ENCODE measurements at regions not wholly inside any gene's neighbourhood (a gene's known extent, or its start where the extent isn't known, plus 50 kb on each side); places are given as distances from the start of the nearest gene placed in this dataset.

DNA sequence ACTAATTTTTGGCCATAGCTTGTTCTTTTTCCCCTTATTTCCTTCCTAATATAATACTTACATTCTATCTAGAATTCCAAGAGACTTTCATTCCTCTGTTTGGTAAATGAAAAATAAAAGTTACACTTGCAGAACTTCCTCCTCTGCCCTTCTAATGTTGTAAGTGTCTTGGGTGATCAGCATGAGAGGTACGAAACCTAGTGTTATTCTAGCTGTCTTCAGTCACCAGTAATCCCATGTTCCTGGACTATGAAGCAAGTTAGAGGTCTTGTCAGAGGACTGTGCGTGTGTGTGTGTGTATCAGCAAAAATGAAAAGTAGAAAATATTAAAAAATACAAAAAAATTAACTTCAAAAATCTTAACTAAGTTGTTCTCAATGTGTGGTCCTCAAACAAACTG lies 307.0 kb downstream of the SPRY2 start:
- no peak for TF ChIP-seq SIN3A (IDR thresholded peaks at IDR 0.05; ENCODE audit: low read depth)
- no peak for TF ChIP-seq EZH2phosphoT487 (IDR thresholded peaks at IDR 0.05; ENCODE audit: borderline replicate concordance)
- TF ChIP-seq POLR2AphosphoS5 (IDR thresholded peaks at IDR 0.05; ENCODE audit: low read depth, low read length): no peak
- TF ChIP-seq TCF7L2 (IDR thresholded peaks at IDR 0.05; ENCODE audit: borderline replicate concordance, extremely low read depth, insufficient read depth, insufficient read length): no peak
- TF ChIP-seq RAD21 (IDR thresholded peaks at IDR 0.05; ENCODE audit: low read depth): no peak
- ChIA-PET RAD21 (ENCODE audit: low non-redundant PET in 1 of 2, low total read pairs in 2 of 2, uncharacterized antibody in 2 of 2, unreplicated experiment in 2 of 2) (no interaction called here), CTCF (no interaction called here), POLR2A (no interaction called here)
- BruUV-seq (replicated peaks): no TSS peak
- H3K4me3 ChIP-seq (replicated peaks in 1 of 2; ENCODE audit: low read depth in 1 of 2, low read length in 2 of 2): no peak overlapping the region
- H3K27me3 ChIP-seq (ENCODE audit: insufficient read depth, low read length): no peaks in the 10 kb centered on the region
- intact Hi-C loops (cut with micrococcal nuclease): loop anchor here (5.0 kb wide), 1 partner anchor 308 kb away; the partner anchor contains the start of gene SPRY2
- H3K27ac ChIP-seq (ENCODE audit: low read depth, low read length): no peak overlapping the region
- H3K4me1 ChIP-seq (ENCODE audit: control insufficient read depth in 1 of 2, insufficient read depth in 2 of 2, low read length in 2 of 2): peaks cover 0 to 6% of the 10 kb centered on the region in 2 experiments; a peak in 1 of 4 replicates
- no peak overlapping the region for H2AFZ ChIP-seq (ENCODE audit: low read depth, low read length, poor library complexity, severe bottlenecking)
- ATAC-seq: no peak
- H3K9me3 ChIP-seq (ENCODE audit: control insufficient read depth in 1 of 2, insufficient read depth in 1 of 2, low read depth in 1 of 2, low read length in 2 of 2): no peaks in the 10 kb centered on the region; a peak in 1 of 4 replicates
- H3K36me3 ChIP-seq (ENCODE audit: control insufficient read depth in 1 of 2, insufficient read depth in 2 of 2, low read length in 2 of 2): no peaks in the 10 kb centered on the region
- no peak overlapping the region for H3K4me2 ChIP-seq (ENCODE audit: low read length)
- H3K9ac ChIP-seq (ENCODE audit: low read length): no peak overlapping the region
- DNase-seq (ENCODE audit: low read depth, low spot score): no peak
- H4K20me1 ChIP-seq (ENCODE audit: insufficient read depth): no peaks in the 10 kb centered on the region
- no peaks in the 10 kb centered on the region for H3K9me2 ChIP-seq (ENCODE audit: insufficient read depth)
- no peaks in the 10 kb centered on the region for H3K79me2 ChIP-seq (ENCODE audit: insufficient read depth, low read length)

DNA sequence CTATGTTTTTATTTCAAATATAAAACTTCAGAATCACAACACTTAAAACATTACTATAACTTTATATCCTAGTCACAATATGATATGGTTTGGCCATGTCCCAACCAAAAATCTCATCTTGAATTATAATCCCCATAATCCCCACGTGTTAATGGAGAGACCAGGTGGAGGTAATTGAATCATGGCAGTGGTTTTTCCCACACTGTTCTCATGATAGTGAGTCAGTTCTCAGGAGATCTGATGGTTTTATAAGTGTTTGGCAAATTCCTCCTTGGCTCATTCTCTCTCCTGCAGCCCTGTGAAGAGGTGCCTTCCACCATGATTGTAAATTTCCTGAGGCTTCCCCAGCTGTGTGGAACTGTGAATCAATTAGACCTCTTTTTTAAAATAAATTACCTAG lies 307.6 kb downstream of the SPRY2 start:
- no peak overlapping the region for H3K9ac ChIP-seq (ENCODE audit: low read length)
- no TSS peak for BruUV-seq (replicated peaks)
- H3K27ac ChIP-seq (ENCODE audit: low read depth, low read length): no peak overlapping the region
- H3K27me3 ChIP-seq (ENCODE audit: insufficient read depth, low read length): no peaks in the 10 kb centered on the region
- ATAC-seq (no peak), DNase-seq (ENCODE audit: low read depth, low spot score) (no peak)
- ChIA-PET RAD21 (ENCODE audit: low non-redundant PET in 1 of 2, low total read pairs in 2 of 2, uncharacterized antibody in 2 of 2, unreplicated experiment in 2 of 2) (no interaction called here), POLR2A (no interaction called here), CTCF (no interaction called here)
- H3K36me3 ChIP-seq (ENCODE audit: control insufficient read depth in 1 of 2, insufficient read depth in 2 of 2, low read length in 2 of 2): no peaks in the 10 kb centered on the region
- H3K79me2 ChIP-seq (ENCODE audit: insufficient read depth, low read length): no peaks in the 10 kb centered on the region
- no peaks in the 10 kb centered on the region for H3K9me2 ChIP-seq (ENCODE audit: insufficient read depth)
- no peak overlapping the region for H3K4me2 ChIP-seq (ENCODE audit: low read length)
- intact Hi-C loops (cut with micrococcal nuclease): loop anchor here (5.0 kb wide), 1 partner anchor 309 kb away; the partner anchor contains the start of gene SPRY2
- peaks cover 0 to 6% of the 10 kb centered on the region in 2 experiments; a peak in 1 of 4 replicates for H3K4me1 ChIP-seq (ENCODE audit: control insufficient read depth in 1 of 2, insufficient read depth in 2 of 2, low read length in 2 of 2)
- TF ChIP-seq TCF7L2 (IDR thresholded peaks at IDR 0.05; ENCODE audit: borderline replicate concordance, extremely low read depth, insufficient read depth, insufficient read length) (no peak), EZH2phosphoT487 (IDR thresholded peaks at IDR 0.05; ENCODE audit: borderline replicate concordance) (no peak), CEBPB (IDR thresholded peaks at IDR 0.05; ENCODE audit: low read depth) (no peak), ELF1 (IDR thresholded peaks at IDR 0.05; ENCODE audit: borderline replicate concordance, low read depth) (no peak)
- TF ChIP-seq, protein P1, sequence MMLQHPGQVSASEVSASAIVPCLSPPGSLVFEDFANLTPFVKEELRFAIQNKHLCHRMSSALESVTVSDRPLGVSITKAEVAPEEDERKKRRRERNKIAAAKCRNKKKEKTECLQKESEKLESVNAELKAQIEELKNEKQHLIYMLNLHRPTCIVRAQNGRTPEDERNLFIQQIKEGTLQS (IDR thresholded peaks at IDR 0.05): no peak
- TF ChIP-seq, protein P2, sequence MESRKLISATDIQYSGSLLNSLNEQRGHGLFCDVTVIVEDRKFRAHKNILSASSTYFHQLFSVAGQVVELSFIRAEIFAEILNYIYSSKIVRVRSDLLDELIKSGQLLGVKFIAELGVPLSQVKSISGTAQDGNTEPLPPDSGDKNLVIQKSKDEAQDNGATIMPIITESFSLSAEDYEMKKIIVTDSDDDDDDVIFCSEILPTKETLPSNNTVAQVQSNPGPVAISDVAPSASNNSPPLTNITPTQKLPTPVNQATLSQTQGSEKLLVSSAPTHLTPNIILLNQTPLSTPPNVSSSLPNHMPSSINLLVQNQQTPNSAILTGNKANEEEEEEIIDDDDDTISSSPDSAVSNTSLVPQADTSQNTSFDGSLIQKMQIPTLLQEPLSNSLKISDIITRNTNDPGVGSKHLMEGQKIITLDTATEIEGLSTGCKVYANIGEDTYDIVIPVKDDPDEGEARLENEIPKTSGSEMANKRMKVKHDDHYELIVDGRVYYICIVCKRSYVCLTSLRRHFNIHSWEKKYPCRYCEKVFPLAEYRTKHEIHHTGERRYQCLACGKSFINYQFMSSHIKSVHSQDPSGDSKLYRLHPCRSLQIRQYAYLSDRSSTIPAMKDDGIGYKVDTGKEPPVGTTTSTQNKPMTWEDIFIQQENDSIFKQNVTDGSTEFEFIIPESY (IDR thresholded peaks at IDR 0.05; ENCODE audit: extremely low read depth, insufficient replicate concordance, low read length): no peak
- TF ChIP-seq, protein P3, sequence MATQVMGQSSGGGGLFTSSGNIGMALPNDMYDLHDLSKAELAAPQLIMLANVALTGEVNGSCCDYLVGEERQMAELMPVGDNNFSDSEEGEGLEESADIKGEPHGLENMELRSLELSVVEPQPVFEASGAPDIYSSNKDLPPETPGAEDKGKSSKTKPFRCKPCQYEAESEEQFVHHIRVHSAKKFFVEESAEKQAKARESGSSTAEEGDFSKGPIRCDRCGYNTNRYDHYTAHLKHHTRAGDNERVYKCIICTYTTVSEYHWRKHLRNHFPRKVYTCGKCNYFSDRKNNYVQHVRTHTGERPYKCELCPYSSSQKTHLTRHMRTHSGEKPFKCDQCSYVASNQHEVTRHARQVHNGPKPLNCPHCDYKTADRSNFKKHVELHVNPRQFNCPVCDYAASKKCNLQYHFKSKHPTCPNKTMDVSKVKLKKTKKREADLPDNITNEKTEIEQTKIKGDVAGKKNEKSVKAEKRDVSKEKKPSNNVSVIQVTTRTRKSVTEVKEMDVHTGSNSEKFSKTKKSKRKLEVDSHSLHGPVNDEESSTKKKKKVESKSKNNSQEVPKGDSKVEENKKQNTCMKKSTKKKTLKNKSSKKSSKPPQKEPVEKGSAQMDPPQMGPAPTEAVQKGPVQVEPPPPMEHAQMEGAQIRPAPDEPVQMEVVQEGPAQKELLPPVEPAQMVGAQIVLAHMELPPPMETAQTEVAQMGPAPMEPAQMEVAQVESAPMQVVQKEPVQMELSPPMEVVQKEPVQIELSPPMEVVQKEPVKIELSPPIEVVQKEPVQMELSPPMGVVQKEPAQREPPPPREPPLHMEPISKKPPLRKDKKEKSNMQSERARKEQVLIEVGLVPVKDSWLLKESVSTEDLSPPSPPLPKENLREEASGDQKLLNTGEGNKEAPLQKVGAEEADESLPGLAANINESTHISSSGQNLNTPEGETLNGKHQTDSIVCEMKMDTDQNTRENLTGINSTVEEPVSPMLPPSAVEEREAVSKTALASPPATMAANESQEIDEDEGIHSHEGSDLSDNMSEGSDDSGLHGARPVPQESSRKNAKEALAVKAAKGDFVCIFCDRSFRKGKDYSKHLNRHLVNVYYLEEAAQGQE (IDR thresholded peaks at IDR 0.05; ENCODE audit: low read depth): no peak
- TF ChIP-seq, protein P4, sequence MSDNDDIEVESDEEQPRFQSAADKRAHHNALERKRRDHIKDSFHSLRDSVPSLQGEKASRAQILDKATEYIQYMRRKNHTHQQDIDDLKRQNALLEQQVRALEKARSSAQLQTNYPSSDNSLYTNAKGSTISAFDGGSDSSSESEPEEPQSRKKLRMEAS (IDR thresholded peaks at IDR 0.05): no peak
- H3K4me3 ChIP-seq (replicated peaks in 1 of 2; ENCODE audit: low read depth in 1 of 2, low read length in 2 of 2): no peak overlapping the region
- no peaks in the 10 kb centered on the region for H4K20me1 ChIP-seq (ENCODE audit: insufficient read depth)
- H3K9me3 ChIP-seq (ENCODE audit: control insufficient read depth in 1 of 2, insufficient read depth in 1 of 2, low read depth in 1 of 2, low read length in 2 of 2): no peaks in the 10 kb centered on the region; a peak in 1 of 4 replicates
- no peak overlapping the region for H2AFZ ChIP-seq (ENCODE audit: low read depth, low read length, poor library complexity, severe bottlenecking)
